AG04450 (cell line): ENCODE measurements at regions not wholly inside any gene's neighbourhood (a gene's known extent, or its start where the extent isn't known, plus 50 kb on each side); places are given as distances from the start of the nearest gene placed in this dataset.

ENCODE experiments used
- CTCF ChIA-PET: fragments of 300-600, 350-600 bp; formaldehyde crosslinking; extraction: SDS; loops from one replicate; lab custom pipeline; 2022; ENCODE audit warnings: antibody characterized with exemption, inconsistent platforms; lab: Charles Lee
- POLR2A ChIA-PET: fragments of 350-600 bp; formaldehyde crosslinking; extraction: SDS; loops from one replicate; lab custom pipeline; 2021; ENCODE audit warnings: antibody characterized with exemption, inconsistent platforms; lab: Yijun Ruan, JAX
- DNase-seq: peaks from one replicate; pipeline ENCODE4 v3.0.0-alpha.2; 2011; ENCODE audit warnings: low read depth, low spot score
- H3K27ac ChIP-seq: one replicate; pipeline ENCODE4 v1.5.1; 2012; ENCODE audit warnings: low read depth, low read length, control low read depth
- H3K27me3 ChIP-seq: one replicate; pipeline ENCODE4 v1.6.0; 2012; ENCODE audit warnings: low read length; ENCODE audit not compliant: control insufficient read depth, insufficient read depth
- H3K4me3 ChIP-seq: 2 replicates; pipeline ENCODE4 v1.5.1; 2011; ENCODE audit warnings: mild to moderate bottlenecking, low read depth, low read length, control low read depth
- H3K9me3 ChIP-seq: 2 replicates; pipeline ENCODE4 v1.5.1; 2012; ENCODE audit warnings: low read length; ENCODE audit not compliant: control insufficient read depth, insufficient read depth
- CTCF ChIP-seq: IDR thresholded peaks from 2 replicates; pipeline ENCODE4 v1.5.1; 2011; ENCODE audit warnings: low read depth, low read length, control low read depth, inconsistent platforms

- Histone ChIP-seq H3K27me3 (no peaks in the 10 kb centered on the region), H3K27ac (no peak overlapping the region), H3K4me3 (no peak overlapping the region), H3K9me3 (no peaks in the 10 kb centered on the region)
- POLR2A ChIA-PET: no interaction called here
- CTCF ChIA-PET: no interaction called here
- no peak for TF ChIP-seq CTCF
- no peak for DNase-seq
Observed at GRCh38 chr4:10917566-10917965, 233.0 kb upstream of the CLNK start.

GRCh38 chr4:10898072-10898471 lies 213.5 kb upstream of the CLNK start:
- TF ChIP-seq CTCF: no peak
- CTCF ChIA-PET: interaction anchor here (0.6 kb wide), 1 partner anchor 860 kb away, joined by 8 read pairs; no protein-coding TSS in a partner anchor
- Histone ChIP-seq H3K27ac (no peak overlapping the region), H3K9me3 (no peaks in the 10 kb centered on the region), H3K27me3 (no peaks in the 10 kb centered on the region), H3K4me3 (no peak overlapping the region)
- no peak for DNase-seq
- POLR2A ChIA-PET: no interaction called here

GRCh38 chr4:10897076-10897475 lies 212.5 kb upstream of the CLNK start:
- no peaks in the 10 kb centered on the region for H3K9me3 ChIP-seq
- no peaks in the 10 kb centered on the region for H3K27me3 ChIP-seq
- no peak for TF ChIP-seq CTCF
- ChIA-PET POLR2A (no interaction called here), CTCF (no interaction called here)
- no peak overlapping the region for H3K27ac ChIP-seq
- no peak overlapping the region for H3K4me3 ChIP-seq
- no peak for DNase-seq

- H3K9me3 ChIP-seq: no peaks in the 10 kb centered on the region
- ChIA-PET CTCF (no interaction called here), POLR2A (no interaction called here)
- H3K27me3 ChIP-seq: no peaks in the 10 kb centered on the region
- no peak overlapping the region for H3K27ac ChIP-seq
- H3K4me3 ChIP-seq: no peak overlapping the region
- DNase-seq: no peak
- TF ChIP-seq CTCF: peak; percentile 38
Observed at GRCh38 chr4:10893395-10893794, 208.8 kb upstream of the CLNK start.

GRCh38 chr4:10891866-10892265 lies 207.3 kb upstream of the CLNK start:
- Histone ChIP-seq H3K27me3 (no peaks in the 10 kb centered on the region), H3K27ac (no peak overlapping the region), H3K4me3 (no peak overlapping the region), H3K9me3 (no peaks in the 10 kb centered on the region)
- CTCF ChIA-PET: interaction anchor here (1.1 to 1.5 kb wide), 2 partner anchors 24 to 310 kb away, joined by 3 to 5 read pairs; no protein-coding TSS in a partner anchor
- POLR2A ChIA-PET: no interaction called here
- TF ChIP-seq CTCF: no peak
- DNase-seq: no peak
